Activated CD8-positive, alpha-beta memory T cell treated with anti-CD3 and anti-CD28 coated beads for 36 hours (primary cell): ENCODE measurements at regions not wholly inside any gene's neighbourhood (a gene's known extent, or its start where the extent isn't known, plus 50 kb on each side); places are given as distances from the start of the nearest gene placed in this dataset.

Experiments
- CTCF ChIA-PET: fragments of 350-600 bp; sonication (Branson Sonifier 250); formaldehyde crosslinking; loops from one replicate; lab custom pipeline; 2021; ENCODE audit warnings: antibody characterized with exemption; lab: Charles Lee
- POLR2A ChIA-PET: fragments of 350-600 bp; sonication (Branson Sonifier 250); formaldehyde crosslinking; loops from one replicate; lab custom pipeline; 2021; ENCODE audit warnings: antibody characterized with exemption; lab: Charles Lee

DNA sequence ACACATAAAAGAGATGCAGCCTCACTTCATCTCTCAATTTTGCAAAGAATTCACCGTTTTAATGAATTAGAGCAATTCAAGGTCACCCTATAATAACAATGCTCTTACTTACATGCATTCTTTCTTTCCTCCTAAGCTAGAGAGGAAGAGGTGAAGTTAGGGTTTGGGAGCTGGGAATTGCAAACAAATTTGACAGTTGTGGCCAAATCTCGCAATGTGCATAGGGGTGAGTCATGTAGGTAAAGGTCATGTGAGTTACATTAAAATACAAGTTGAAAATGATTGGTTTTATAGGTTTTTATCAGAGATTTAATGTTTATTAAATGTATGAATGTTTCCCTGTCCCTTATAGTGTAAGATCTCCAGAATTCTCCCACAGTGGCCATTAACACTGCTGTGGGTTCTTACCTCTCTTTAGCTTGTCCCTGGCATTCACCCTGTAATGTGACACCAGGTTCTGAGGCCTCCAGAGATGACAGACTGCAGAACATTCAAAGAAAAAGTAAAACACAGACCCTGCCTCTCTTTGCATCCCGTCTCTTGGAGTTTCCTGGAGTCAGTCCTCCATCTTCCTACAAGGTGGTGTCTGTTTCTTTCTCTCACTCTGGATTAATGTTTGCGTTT is 53.7 kb upstream of the LGALSL start:
- ChIA-PET CTCF (no interaction called here), POLR2A (no interaction called here)

DNA sequence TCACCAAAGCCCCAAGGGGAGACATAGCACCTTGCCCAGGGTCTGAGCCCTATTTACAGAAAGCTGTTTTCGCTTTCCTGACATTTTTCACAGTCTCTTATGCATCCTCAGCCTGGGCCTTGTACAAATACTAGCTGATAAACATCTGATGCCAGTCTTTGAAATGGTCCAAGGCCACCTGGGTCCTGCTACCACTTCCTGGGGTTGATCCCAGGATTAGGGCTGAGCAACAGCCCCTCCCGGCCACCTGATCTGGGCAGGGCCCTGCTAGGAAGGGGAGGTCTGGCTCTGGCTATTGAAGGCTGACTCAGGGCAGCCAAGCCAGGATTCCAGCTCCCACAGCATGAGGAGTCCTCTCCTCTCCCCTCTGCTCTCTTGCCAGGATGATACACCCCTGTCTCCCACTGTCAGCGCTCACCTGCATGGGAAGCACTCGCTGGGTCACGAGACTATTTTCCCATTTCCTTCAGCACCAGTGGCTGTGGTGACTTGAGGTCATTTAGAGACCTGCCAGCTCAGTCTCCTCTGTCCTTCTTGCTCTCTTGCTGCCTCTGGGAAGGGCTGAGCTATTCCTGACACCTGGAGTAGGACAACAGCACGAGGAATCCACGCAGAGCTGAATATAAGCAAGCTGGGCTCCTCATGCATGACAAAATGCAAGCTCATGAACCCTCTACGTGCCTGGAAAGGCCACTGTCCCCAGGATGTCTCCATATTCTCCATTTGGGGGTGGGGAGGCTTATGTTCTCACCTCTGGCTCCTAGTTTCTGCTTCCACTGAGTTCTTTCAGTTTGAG is 53.0 kb upstream of the LGALSL start:
- CTCF ChIA-PET: no interaction called here
- POLR2A ChIA-PET: no interaction called here

DNA sequence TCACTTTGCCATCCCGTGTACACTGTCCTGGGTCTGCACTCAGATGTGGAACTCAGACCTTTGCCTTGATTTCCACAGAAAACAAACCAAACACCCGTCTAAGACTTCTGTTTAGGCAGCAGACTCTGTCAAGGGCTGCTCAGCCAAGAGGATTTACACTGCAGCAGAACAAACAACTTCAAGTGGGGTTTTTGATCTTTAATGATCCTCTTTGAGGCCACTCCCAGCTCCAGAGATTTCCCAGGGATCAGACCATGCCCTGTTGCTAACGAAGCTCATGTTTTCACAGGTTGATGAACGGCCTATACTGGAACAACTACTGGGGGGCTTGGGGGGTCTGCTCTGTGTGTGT is 52.5 kb upstream of the LGALSL start:
- POLR2A ChIA-PET: no interaction called here

DNA sequence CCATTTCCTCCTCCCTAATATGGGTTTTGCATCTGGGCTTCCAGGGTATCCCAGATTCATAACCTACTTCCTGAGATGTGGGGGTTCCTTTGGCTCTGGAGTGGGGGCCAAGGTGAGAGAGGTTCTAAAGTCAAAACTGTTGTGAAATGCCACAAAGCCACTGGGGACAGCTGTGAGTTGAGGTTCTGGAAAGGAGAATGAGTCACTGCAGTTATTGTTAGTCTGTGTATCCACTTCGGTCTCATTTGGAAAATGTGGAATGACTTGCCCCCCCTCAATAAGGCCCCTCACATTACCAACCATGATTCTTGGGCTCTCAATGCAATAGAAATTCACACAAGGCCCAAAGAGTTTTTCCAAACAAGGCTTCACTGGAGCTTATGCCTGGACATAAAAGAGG is 51.1 kb upstream of the LGALSL start:
- CTCF ChIA-PET: no interaction called here
- POLR2A ChIA-PET: no interaction called here

More for the DNA sequence above, 52.5 kb upstream of the LGALSL start:
- CTCF ChIA-PET: no interaction called here

DNA sequence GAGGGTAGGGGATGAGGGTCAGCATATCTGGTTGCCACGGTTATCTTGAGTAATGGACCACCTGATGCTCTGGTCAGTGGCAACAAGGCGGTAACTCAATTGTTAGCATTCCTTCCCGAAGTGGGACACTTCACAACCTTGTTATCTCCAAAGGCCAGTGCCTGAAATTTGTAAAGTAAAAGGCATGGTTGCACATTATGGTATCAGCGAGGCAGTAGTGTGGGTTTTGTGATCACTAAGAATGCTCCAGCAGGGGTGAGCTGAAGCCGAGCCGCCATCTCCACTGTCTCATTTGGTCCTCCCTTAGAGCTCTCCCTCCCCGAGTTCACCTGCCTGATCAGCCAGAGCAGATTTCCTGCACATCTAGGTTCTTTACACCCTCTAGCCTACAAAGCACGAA is 50.5 kb upstream of the LGALSL start:
- ChIA-PET CTCF (no interaction called here), POLR2A (no interaction called here)

DNA sequence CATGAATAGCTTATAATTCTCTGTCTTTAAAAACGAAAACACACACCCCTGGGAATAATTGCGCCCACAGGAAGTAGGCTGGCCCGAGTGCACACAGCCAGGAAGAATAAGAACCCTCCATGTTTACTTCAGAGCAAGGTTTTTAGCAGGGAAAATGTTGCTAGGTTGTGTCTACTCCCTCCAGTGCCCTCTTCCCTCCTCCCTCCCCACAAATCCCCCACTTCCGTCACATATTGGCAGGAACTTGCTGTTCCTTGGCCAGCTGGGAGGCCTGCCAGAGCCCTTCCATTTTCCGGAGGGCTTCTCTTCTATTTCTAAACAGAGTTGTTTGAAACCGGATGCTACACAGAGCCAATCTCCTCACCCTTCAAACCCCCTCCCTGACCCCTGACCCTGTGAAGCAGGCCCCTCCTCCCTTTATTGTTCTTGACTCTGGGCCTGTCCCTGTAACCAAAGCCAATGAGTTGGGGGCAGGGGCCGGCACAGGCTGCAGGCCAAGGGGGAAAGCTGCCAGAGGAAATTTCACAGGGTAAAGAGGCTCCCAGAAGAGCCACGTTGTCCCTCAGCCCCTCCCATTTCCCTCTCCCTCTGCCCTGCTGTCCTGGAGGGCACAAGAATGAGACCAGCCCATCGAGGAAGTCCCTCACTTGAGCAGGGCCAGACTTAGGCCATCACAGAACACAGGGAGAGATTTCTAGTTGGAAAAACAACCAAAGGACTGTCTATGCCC is 49.8 kb upstream of the LGALSL start:
- ChIA-PET POLR2A (no interaction called here), CTCF (no interaction called here)
